Neuron (in vitro differentiated cells): ENCODE measurements at regions not wholly inside any gene's neighbourhood (a gene's known extent, or its start where the extent isn't known, plus 50 kb on each side); places are given as distances from the start of the nearest gene placed in this dataset.

Experiments
- H2AFZ ChIP-seq: one replicate; pipeline ENCODE4 v1.6.1; 2013; ENCODE audit warnings: low read depth, mild to moderate bottlenecking, inconsistent platforms, low read length, moderate library complexity
- H3K27me3 ChIP-seq: one replicate; pipeline ENCODE4 v1.6.1; 2013; ENCODE audit warnings: low read length; ENCODE audit not compliant: insufficient read depth
- H3K36me3 ChIP-seq: one replicate; pipeline ENCODE4 v1.6.1; 2013; ENCODE audit warnings: low read length; ENCODE audit not compliant: insufficient read depth
- H3K4me1 ChIP-seq: one replicate; pipeline ENCODE4 v1.6.1; 2013; ENCODE audit warnings: low read length; ENCODE audit not compliant: insufficient read depth
- H3K4me3 ChIP-seq: 2 replicates; pipeline ENCODE4 v1.5.1; 2013; ENCODE audit warnings: mild to moderate bottlenecking, low read length, moderate library complexity
- H3K9me3 ChIP-seq: one replicate; pipeline ENCODE4 v1.6.1; 2013; ENCODE audit warnings: low read length

DNA sequence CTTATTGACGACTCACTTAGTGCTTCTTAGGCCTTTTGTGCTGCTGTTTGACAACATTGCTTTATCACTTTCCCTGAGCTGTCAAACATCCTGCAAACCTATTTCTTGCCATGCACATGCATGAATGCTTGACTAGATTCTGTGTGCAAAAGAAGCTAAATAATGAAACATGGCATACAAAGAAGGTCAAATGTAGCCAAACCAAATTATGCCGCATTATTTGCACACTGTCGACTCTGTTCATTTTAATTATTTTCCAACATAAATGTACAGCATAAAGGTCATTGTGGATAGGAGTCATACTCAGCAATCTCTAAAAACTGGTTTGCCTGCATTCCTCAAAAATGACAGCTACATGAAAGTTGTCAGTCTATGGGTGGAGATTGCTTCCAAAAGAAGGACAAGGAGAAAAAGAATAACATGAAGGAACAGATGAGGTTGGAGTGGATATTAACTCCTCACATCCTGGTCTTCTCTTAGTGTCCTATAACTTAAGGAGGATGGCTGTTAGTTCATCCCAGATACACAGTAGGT, 123.1 kb upstream of the STXBP5 start:
- Histone ChIP-seq H2AFZ (no peak overlapping the region), H3K9me3 (no peaks in the 10 kb centered on the region), H3K4me1 (no peaks in the 10 kb centered on the region), H3K4me3 (no peak overlapping the region), H3K36me3 (no peaks in the 10 kb centered on the region), H3K27me3 (no peaks in the 10 kb centered on the region)

DNA sequence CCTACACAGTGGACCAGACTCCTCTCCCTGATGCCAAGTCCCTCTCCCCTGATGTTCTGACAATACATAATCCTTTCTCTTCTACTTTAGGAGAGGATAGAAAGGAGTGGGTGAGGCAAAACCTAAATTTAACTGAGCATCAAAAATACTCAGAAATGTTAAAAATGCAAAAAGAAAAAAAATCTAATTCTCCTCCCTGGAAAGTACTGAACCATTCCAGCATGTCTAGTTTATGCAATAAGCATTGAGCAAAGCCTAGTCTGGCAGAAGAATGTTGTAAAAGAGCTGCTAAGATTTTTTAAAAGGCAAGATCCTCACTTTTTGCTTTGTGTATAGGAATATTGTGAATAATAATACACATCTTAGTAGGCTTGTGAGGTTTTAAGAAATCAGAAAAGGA, 116.6 kb upstream of the STXBP5 start:
- Histone ChIP-seq H3K9me3 (no peaks in the 10 kb centered on the region), H3K36me3 (no peaks in the 10 kb centered on the region), H2AFZ (no peak overlapping the region), H3K27me3 (no peaks in the 10 kb centered on the region), H3K4me1 (no peaks in the 10 kb centered on the region), H3K4me3 (no peak overlapping the region)

DNA sequence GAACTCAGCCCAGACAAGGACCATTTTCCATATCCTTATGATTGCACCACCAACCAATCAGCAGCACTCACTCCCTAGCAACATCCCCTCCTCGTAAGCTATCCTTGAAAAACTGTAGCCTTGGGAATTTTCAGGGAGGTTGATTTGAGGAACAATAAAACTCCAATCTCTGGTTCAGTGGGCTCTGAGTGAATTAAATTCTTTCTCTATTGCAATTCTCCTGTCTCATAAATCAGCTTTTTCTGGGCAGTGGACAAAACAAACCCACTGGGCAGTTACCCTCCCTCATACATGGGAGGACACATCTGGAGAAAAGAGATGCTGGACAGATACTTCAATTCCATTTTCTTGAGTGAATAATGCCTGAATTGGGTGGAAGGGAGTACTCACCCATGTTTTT, 115.4 kb upstream of the STXBP5 start:
- no peaks in the 10 kb centered on the region for H3K36me3 ChIP-seq
- no peaks in the 10 kb centered on the region for H3K4me1 ChIP-seq
- H3K27me3 ChIP-seq, result no peaks in the 10 kb centered on the region
- H2AFZ ChIP-seq, result no peak overlapping the region
- no peak overlapping the region for H3K4me3 ChIP-seq
- no peaks in the 10 kb centered on the region for H3K9me3 ChIP-seq

DNA sequence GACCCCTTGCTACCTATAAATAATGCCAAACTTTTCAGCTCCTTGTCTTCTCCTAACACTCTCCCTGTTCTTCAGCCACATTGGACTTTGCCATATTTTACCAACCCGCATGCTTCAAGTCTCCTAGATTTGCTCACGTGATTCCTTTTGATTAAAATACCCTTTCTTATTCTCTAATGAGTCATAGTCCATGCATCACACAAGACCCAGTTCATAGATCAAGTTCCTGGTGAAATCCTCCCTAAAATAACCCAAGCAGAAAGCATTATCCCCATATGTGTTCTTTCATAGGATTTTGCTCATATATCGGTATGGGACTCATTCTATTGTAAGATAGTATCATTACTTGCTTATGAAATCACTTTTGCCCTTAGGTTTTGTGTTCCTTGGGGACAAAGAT, 108.9 kb upstream of the STXBP5 start:
- Histone ChIP-seq H3K27me3 (no peaks in the 10 kb centered on the region), H3K36me3 (no peaks in the 10 kb centered on the region), H2AFZ (no peak overlapping the region), H3K4me1 (no peaks in the 10 kb centered on the region), H3K9me3 (no peaks in the 10 kb centered on the region), H3K4me3 (no peak overlapping the region)

DNA sequence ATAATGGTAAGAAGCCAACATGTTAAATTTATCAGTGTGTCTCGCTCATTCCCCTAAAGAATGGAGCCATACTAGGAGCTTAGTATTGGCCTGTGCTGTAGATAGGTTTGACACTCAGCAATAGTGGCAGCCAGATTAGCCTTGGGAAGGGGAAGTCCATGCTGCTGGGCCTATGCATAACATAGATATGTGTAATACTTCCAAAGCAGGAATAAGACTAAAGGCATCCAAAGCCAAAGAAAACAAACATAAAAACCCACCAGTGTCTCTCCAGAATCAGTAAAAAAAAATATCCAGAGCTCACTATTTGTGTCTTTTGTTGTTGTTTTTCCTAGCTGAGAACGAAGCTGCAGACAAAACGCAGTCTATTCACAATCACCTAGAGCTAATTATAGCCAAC, 104.2 kb upstream of the STXBP5 start:
- Histone ChIP-seq H3K4me1 (no peaks in the 10 kb centered on the region), H3K9me3 (no peaks in the 10 kb centered on the region), H3K36me3 (no peaks in the 10 kb centered on the region), H3K4me3 (no peak overlapping the region), H3K27me3 (no peaks in the 10 kb centered on the region), H2AFZ (no peak overlapping the region)

DNA sequence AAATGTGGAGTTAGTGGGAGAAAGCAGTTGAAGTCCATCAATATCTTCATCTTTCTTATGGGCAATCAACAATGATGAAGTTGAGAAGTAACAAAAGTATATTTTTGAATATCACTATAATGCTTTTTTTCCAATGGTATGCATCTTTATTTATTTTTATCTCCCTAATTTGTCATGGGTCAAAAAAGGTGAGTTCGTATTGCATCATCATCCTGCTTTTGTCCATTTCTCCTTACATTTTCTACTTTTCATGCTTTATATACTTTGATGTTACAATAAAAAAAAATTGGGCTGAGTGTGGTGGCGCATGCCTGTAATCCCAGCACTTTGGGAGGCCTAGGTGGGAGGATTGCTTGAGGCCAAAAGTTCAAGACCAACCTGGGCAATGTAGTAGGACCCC, 101.2 kb upstream of the STXBP5 start:
- H3K4me1 ChIP-seq, result no peaks in the 10 kb centered on the region
- no peaks in the 10 kb centered on the region for H3K9me3 ChIP-seq
- no peaks in the 10 kb centered on the region for H3K27me3 ChIP-seq
- no peak overlapping the region for H2AFZ ChIP-seq
- no peak overlapping the region for H3K4me3 ChIP-seq
- no peaks in the 10 kb centered on the region for H3K36me3 ChIP-seq

DNA sequence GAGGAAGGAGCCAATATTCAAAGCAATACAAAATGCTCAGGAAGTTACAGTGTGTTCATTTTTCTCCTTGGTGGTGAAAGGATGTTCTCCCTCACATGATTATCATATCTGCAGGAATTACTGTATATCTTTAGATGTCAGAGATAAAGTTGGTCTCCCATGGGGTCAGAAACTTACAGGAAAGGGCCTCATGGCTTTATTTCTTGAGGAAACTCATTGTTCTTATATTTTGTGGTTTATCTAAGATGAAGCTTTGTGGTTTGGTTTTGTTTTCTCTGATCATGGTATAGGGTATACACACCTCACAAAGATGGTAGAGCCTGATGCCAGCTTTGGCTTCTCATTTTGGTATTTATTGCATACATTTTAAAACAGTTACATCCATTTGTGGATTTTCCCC, 100.5 kb upstream of the STXBP5 start:
- no peak overlapping the region for H2AFZ ChIP-seq
- H3K4me1 ChIP-seq, result no peaks in the 10 kb centered on the region
- H3K27me3 ChIP-seq, result no peaks in the 10 kb centered on the region
- no peaks in the 10 kb centered on the region for H3K36me3 ChIP-seq
- no peak overlapping the region for H3K4me3 ChIP-seq
- H3K9me3 ChIP-seq, result no peaks in the 10 kb centered on the region

DNA sequence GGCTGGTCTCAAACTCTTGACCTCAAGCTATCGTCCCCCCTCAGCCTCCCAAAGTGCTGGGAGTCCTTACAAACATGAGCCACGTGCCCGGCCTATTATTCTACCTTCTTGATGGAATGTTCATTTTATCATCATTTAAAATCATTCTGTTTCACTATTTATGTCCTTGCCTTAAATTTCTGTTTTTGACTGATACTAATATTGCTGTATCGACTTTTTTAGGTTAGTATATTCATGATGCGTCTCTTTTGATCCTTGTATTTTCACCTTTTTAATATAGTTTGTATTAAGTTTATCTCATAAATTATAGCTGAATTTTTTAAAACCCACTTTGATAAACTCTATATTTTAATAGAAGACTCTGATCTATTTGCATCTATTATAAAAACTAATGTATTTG, 98.4 kb upstream of the STXBP5 start:
- no peaks in the 10 kb centered on the region for H3K36me3 ChIP-seq
- no peak overlapping the region for H2AFZ ChIP-seq
- H3K4me1 ChIP-seq, result no peaks in the 10 kb centered on the region
- no peaks in the 10 kb centered on the region for H3K27me3 ChIP-seq
- no peaks in the 10 kb centered on the region for H3K9me3 ChIP-seq
- H3K4me3 ChIP-seq, result no peak overlapping the region

DNA sequence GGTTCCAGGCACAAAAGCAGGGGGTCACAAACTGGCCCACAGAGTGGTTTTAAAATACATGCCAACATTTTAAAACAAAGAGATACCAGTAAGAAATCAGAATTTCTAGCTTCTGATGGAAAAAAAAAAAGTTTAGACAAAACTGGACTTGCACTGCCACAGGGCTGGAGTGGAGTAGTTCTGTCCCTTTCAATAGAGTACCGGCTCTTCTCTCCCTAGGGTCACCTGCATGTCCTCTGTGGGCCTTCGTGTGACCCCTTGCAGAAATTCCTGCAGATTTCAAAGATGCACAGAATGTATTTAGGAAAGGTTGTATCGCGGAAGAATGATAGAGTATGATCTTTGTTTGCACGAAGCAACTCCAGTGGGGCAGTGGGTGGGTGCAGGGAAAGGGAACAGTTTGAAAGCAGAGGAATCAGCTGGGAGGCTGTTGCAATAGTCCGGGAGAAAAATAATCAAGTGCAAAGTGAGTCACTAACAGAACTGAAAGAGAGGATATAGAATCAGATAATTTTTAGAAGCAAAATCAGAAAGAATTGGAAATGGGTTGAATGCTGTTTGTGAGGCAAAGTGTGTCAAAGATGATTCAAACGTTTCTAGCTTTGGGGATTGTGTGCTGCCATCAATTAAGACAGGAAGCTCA, 97.3 kb upstream of the STXBP5 start:
- H3K4me3 ChIP-seq, result no peak overlapping the region
- no peaks in the 10 kb centered on the region for H3K27me3 ChIP-seq
- no peaks in the 10 kb centered on the region for H3K36me3 ChIP-seq
- H3K9me3 ChIP-seq, result no peaks in the 10 kb centered on the region
- no peaks in the 10 kb centered on the region for H3K4me1 ChIP-seq
- H2AFZ ChIP-seq, result no peak overlapping the region

DNA sequence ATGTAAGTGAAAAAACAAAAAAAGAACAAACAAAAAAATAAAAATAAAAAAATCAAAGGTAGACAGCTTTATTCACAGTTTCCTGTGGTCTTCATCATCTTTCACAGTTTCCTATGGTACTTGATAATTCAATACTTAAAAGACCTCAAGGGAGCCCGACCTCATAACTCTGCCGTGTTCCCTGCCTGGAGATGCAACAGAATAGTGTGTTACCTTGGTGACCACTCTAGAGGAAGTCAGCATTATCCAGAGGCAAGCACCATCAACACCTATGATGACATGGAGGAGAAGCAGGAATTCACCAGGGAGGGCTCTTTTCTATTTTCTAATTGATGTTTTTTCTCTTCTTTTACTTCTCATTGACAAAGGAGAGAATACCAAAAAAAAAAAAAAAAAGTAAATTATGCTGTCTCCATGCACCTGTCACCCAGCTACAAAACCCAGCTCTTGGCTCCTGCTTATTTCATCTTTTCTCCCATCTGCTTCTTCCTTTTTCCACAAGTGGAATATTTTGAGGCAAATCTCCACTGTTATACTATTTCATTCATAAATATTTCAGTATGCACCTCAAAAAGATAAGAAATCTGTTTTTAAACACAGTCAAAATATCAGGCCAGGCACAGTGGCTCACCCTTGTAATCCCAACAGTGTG, 95.8 kb upstream of the STXBP5 start:
- H3K36me3 ChIP-seq, result no peaks in the 10 kb centered on the region
- no peaks in the 10 kb centered on the region for H3K4me1 ChIP-seq
- no peak overlapping the region for H3K4me3 ChIP-seq
- no peaks in the 10 kb centered on the region for H3K27me3 ChIP-seq
- no peak overlapping the region for H2AFZ ChIP-seq
- no peaks in the 10 kb centered on the region for H3K9me3 ChIP-seq

DNA sequence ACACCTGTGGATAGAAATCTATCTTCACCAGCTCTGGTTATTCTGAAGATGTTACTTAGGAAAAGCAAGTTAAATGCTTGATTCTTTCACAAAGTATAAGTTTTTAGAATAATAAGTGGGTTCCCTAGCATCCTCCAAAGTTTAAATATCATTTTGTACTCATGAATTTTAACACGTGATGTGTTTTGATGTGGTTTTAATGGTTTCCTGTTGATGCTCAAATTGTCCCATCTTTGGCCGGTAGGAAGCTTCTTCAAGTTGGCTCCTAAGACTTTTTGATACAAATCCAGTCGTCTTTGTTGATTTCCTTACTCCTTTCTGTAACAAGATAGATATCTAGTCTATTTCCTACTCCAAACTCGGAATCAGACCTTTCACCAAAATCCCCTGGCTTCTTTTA, 94.5 kb upstream of the STXBP5 start:
- Histone ChIP-seq H3K27me3 (no peaks in the 10 kb centered on the region), H3K4me1 (no peaks in the 10 kb centered on the region), H2AFZ (no peak overlapping the region), H3K4me3 (no peak overlapping the region), H3K36me3 (no peaks in the 10 kb centered on the region), H3K9me3 (no peaks in the 10 kb centered on the region)

DNA sequence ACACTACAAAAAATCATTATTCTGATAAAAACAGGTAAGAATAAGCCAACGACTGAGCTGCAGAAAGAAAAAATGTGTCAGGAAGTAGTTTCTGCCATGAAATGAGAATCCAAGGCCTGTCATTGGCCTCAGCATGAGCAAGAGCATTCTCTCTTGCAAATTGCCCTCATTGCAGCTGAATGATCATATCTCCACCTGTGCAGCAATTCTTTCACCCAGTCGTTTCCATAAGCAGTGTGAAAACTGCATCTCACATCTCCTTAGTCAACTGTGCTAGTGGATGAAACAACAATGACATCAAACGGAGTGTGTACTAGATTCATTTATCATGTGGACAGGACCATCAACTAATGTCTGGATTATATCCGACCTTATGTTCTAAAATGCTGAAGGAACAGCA, 88.2 kb upstream of the STXBP5 start:
- H3K36me3 ChIP-seq, result no peaks in the 10 kb centered on the region
- no peaks in the 10 kb centered on the region for H3K9me3 ChIP-seq
- no peak overlapping the region for H2AFZ ChIP-seq
- no peak overlapping the region for H3K4me3 ChIP-seq
- H3K4me1 ChIP-seq, result no peaks in the 10 kb centered on the region
- H3K27me3 ChIP-seq, result no peaks in the 10 kb centered on the region

DNA sequence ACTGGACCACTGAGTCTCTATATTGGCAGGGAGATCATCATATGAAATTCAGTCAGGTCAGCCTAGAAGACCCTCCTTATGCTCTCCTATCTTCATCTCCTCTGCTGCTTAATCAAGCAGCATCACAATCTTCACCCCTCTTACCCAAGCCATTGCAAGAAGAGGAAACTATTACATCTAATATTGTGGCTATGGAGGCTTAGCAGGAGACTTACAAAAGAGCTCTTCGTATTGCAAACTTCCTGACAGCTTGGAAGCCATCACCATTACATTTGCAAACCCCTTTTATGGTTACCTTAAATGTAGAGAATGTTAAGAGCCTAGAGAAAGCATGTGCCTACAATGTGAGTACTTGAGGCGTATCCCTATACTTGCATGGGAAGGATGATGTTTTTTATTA, 87.2 kb upstream of the STXBP5 start:
- Histone ChIP-seq H3K27me3 (no peaks in the 10 kb centered on the region), H3K36me3 (no peaks in the 10 kb centered on the region), H2AFZ (no peak overlapping the region), H3K9me3 (no peaks in the 10 kb centered on the region), H3K4me1 (no peaks in the 10 kb centered on the region), H3K4me3 (no peak overlapping the region)

DNA sequence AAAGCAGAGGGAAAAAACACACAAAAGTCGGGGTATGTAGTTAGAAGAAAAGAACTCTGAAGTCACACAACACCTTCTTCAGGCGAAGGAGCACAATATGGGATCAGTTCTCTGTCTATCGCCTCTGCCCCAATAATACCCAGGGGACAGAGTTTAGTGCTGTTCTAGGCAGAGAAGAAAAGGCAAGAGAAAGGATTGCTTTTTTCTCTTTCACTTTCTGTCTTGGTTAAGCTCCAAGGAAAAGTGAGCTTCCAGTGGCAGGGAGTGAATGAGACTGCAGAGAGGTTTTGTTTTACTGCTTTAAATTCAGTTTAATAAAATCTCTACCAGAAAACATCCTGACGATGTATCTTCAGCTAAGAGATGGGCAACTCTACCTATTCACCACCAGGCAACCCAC, 86.6 kb upstream of the STXBP5 start:
- no peaks in the 10 kb centered on the region for H3K36me3 ChIP-seq
- no peak overlapping the region for H3K4me3 ChIP-seq
- H3K4me1 ChIP-seq, result no peaks in the 10 kb centered on the region
- no peak overlapping the region for H2AFZ ChIP-seq
- no peaks in the 10 kb centered on the region for H3K9me3 ChIP-seq
- H3K27me3 ChIP-seq, result no peaks in the 10 kb centered on the region
